Stimulated activated CD4-positive, alpha-beta T cell treated with anti-CD3 and anti-CD28 coated beads, Interleukin-1b, Interleukin-23, amount 100 ng/mL, for 4 hours (primary cell): ENCODE measurements at regions not wholly inside any gene's neighbourhood (a gene's known extent, or its start where the extent isn't known, plus 50 kb on each side); places are given as distances from the start of the nearest gene placed in this dataset.
"Not testable (repeated sequence)": the region's sequence is repeated elsewhere in the genome, so short reads cannot be mapped to it uniquely, and the experiment has no call there.

ENCODE experiments used
- DNase-seq, 2 donors: peaks; one replicate each; pipeline ENCODE4 v3.0.0-alpha.2; 2020; ENCODE audit warnings: low read depth in 2 of 2

- DNase-seq: no peak
Observed at GRCh38 chr2:36302911-36303310, 52.7 kb upstream of the CRIM1 start.

- DNase-seq: no peak
Observed at GRCh38 chr2:36301843-36302242, 53.7 kb upstream of the CRIM1 start.

- DNase-seq: no peak
Observed at GRCh38 chr2:36300697-36301096, 54.9 kb upstream of the CRIM1 start.

- no peak for DNase-seq
Observed at GRCh38 chr2:36296798-36297197, 58.8 kb upstream of the CRIM1 start.

- no peak for DNase-seq
Observed at GRCh38 chr2:36294316-36294721, 61.3 kb upstream of the CRIM1 start.

- DNase-seq: no peak
Observed at GRCh38 chr2:36290306-36290856, 65.2 kb upstream of the CRIM1 start.

GRCh38 chr2:36289731-36290130 is 65.8 kb upstream of the CRIM1 start:
- DNase-seq: no peak

GRCh38 chr2:36287363-36288275 is 68.0 kb upstream of the CRIM1 start:
- no peak for DNase-seq

GRCh38 chr2:36279506-36279905 is 76.1 kb upstream of the CRIM1 start:
- DNase-seq: not testable (repeated sequence)

GRCh38 chr2:36277881-36278523 is 77.6 kb upstream of the CRIM1 start:
- no peak for DNase-seq

- no peak for DNase-seq
Observed at GRCh38 chr2:36277146-36277808, 78.3 kb upstream of the CRIM1 start.

GRCh38 chr2:36271266-36271665 is 84.3 kb upstream of the CRIM1 start:
- DNase-seq: no peak

GRCh38 chr2:36270758-36271157 is 84.8 kb upstream of the CRIM1 start:
- DNase-seq: no peak

GRCh38 chr2:36267194-36267593 is 88.4 kb upstream of the CRIM1 start:
- no peak for DNase-seq

- no peak for DNase-seq
Observed at GRCh38 chr2:36266536-36267121, 88.9 kb upstream of the CRIM1 start.

- DNase-seq: no peak
Observed at GRCh38 chr2:36262581-36262980, 93.0 kb upstream of the CRIM1 start.

GRCh38 chr2:36255863-36256262 is 99.7 kb upstream of the CRIM1 start:
- DNase-seq: no peak

- DNase-seq: no peak
Observed at GRCh38 chr2:36253086-36253485, 102.5 kb upstream of the CRIM1 start.

- no peak for DNase-seq
Observed at GRCh38 chr2:36246320-36246990, 109.1 kb upstream of the CRIM1 start.

GRCh38 chr2:36245651-36246050 is 109.9 kb upstream of the CRIM1 start:
- no peak for DNase-seq

GRCh38 chr2:36238106-36238505 is 117.5 kb upstream of the CRIM1 start:
- DNase-seq: no peak
